Mucosa of descending colon (tissue), 3 donors: ENCODE measurements at regions not wholly inside any gene's neighbourhood (a gene's known extent, or its start where the extent isn't known, plus 50 kb on each side); places are given as distances from the start of the nearest gene placed in this dataset.

Experiments
- ATAC-seq: fragments of 200-7000 bp; cut with Tn5 transposase; one replicate; pipeline ENCODE4 v1.9.1; 2020; ENCODE audit warnings: mild to moderate bottlenecking, moderate library complexity
- DNase-seq, 3 donors: peaks; one replicate each; pipeline ENCODE4 v3.0.0-alpha.2; 2020
- H3K36me3 ChIP-seq: fragments of 200-600 bp; one replicate; pipeline ENCODE4 v1.8.0; 2021; ENCODE audit warnings: low read depth, mild to moderate bottlenecking
- H3K4me1 ChIP-seq: fragments of 200-600 bp; one replicate; pipeline ENCODE4 v1.8.0; 2021; ENCODE audit warnings: low read depth, mild to moderate bottlenecking
- H3K4me3 ChIP-seq: fragments of 200-600 bp; one replicate; pipeline ENCODE4 v1.8.0; 2021; ENCODE audit warnings: mild to moderate bottlenecking
- H3K9me3 ChIP-seq: fragments of 200-600 bp; one replicate; pipeline ENCODE4 v1.8.0; 2021; ENCODE audit warnings: mild to moderate bottlenecking
- CTCF ChIP-seq: fragments of 200-600 bp; IDR thresholded peaks from one replicate; pipeline ENCODE4 v1.8.0; 2022; ENCODE audit warnings: antibody characterized with exemption, mild to moderate bottlenecking
- intact Hi-C, 2 donors: fragments of 100-400 bp; cut with DNase I in 1 of 2; cut with micrococcal nuclease in 1 of 2; formaldehyde crosslinking; loops; one replicate each; pipeline versions ENCODE4 v1.11.0 to v1.11.1; 2022; cut with DNase I, micrococcal nuclease
- donor health status: DM: no; HTN: no; CAD: no; lungs with moderate emphysema.
- donor health status: DM: no; HTN: no; CAD: no.
- donor health status: DM: no; HTN: yes; CAD: no.

- ATAC-seq (no peak), DNase-seq (no peak)
- Histone ChIP-seq H3K4me1 (no peaks in the 10 kb centered on the region), H3K4me3 (no peak overlapping the region), H3K36me3 (no peaks in the 10 kb centered on the region), H3K9me3 (no peaks in the 10 kb centered on the region)
- TF ChIP-seq CTCF: no peak
- intact Hi-C loops: no loop called here
Observed at GRCh38 chr20:62543470-62544302, 67.9 kb upstream of the GATA5 start.

GRCh38 chr20:62544505-62545055 is 68.8 kb upstream of the GATA5 start:
- TF ChIP-seq CTCF: no peak
- H3K4me3 ChIP-seq: no peak overlapping the region
- intact Hi-C loops: no loop called here
- H3K4me1 ChIP-seq: no peaks in the 10 kb centered on the region
- no peaks in the 10 kb centered on the region for H3K9me3 ChIP-seq
- no peak for ATAC-seq
- DNase-seq: no peak
- no peaks in the 10 kb centered on the region for H3K36me3 ChIP-seq

GRCh38 chr20:62545271-62545670 is 69.5 kb upstream of the GATA5 start:
- H3K9me3 ChIP-seq: no peaks in the 10 kb centered on the region
- no peak for TF ChIP-seq CTCF
- intact Hi-C loops: no loop called here
- H3K36me3 ChIP-seq: no peaks in the 10 kb centered on the region
- DNase-seq (no peak), ATAC-seq (no peak)
- no peaks in the 10 kb centered on the region for H3K4me1 ChIP-seq
- no peak overlapping the region for H3K4me3 ChIP-seq

DNA sequence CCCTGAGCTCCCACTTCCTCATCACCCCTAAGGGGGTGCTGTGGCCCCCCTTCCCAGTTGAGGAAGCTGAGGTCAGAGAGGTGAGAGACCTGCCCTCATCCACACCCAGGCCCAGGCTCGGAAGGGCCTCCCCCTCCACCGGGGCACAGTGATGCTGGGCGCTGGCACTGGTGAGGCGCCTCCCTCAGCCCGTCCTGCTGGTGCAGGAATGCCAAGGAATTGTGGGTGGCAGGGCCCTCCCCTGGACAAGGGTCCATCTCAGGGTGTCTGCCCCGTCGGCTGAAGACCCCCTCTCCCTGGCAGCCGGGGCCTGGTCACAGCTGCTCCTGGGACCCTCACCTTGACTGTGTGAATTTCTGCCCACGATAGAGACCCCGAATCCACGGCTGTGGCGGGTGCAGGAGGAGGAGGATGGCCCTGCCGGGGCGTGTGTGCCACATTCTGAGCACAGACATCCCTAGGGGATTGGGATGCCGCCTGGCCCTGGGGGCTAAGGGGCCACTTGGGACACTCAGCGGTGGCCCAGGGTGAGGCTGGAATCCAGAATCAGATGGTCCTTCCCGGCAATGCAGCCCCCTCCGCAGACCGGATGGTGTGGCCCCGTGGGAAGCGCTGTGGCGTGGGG is 70.2 kb upstream of the GATA5 start:
- DNase-seq: no peak
- H3K36me3 ChIP-seq: no peaks in the 10 kb centered on the region
- no peaks in the 10 kb centered on the region for H3K9me3 ChIP-seq
- no peak overlapping the region for H3K4me3 ChIP-seq
- H3K4me1 ChIP-seq: no peaks in the 10 kb centered on the region
- intact Hi-C loops: no loop called here
- ATAC-seq: no peak
- no peak for TF ChIP-seq CTCF

- no peak overlapping the region for H3K4me3 ChIP-seq
- no peaks in the 10 kb centered on the region for H3K36me3 ChIP-seq
- no peak for ATAC-seq
- intact Hi-C loops: no loop called here
- no peak for TF ChIP-seq CTCF
- no peaks in the 10 kb centered on the region for H3K4me1 ChIP-seq
- DNase-seq: no peak
- H3K9me3 ChIP-seq: no peaks in the 10 kb centered on the region
Observed at GRCh38 chr20:62546606-62547005, 70.8 kb upstream of the GATA5 start.
